AG09309 (cell line): ENCODE measurements at regions not wholly inside any gene's neighbourhood (a gene's known extent, or its start where the extent isn't known, plus 50 kb on each side); places are given as distances from the start of the nearest gene placed in this dataset.

Experiments used
- DNase-seq: peaks from one replicate; pipeline ENCODE4 v3.0.0-alpha.2; 2010; ENCODE audit warnings: low read depth
- H3K4me3 ChIP-seq: 2 replicates; pipeline ENCODE4 v1.5.1; 2011; ENCODE audit warnings: mild to moderate bottlenecking, low read depth, low read length, moderate library complexity; ENCODE audit not compliant: control insufficient read depth
- TF ChIP-seq, protein P1 (sequence below): IDR thresholded peaks from 2 replicates; pipeline ENCODE4 v1.5.1; 2011; ENCODE audit warnings: mild to moderate bottlenecking, low read depth, low read length, inconsistent platforms; ENCODE audit not compliant: insufficient read depth, control insufficient read depth; ENCODE audit errors: missing control alignments

- DNase-seq, result no peak
- TF ChIP-seq, protein P1, sequence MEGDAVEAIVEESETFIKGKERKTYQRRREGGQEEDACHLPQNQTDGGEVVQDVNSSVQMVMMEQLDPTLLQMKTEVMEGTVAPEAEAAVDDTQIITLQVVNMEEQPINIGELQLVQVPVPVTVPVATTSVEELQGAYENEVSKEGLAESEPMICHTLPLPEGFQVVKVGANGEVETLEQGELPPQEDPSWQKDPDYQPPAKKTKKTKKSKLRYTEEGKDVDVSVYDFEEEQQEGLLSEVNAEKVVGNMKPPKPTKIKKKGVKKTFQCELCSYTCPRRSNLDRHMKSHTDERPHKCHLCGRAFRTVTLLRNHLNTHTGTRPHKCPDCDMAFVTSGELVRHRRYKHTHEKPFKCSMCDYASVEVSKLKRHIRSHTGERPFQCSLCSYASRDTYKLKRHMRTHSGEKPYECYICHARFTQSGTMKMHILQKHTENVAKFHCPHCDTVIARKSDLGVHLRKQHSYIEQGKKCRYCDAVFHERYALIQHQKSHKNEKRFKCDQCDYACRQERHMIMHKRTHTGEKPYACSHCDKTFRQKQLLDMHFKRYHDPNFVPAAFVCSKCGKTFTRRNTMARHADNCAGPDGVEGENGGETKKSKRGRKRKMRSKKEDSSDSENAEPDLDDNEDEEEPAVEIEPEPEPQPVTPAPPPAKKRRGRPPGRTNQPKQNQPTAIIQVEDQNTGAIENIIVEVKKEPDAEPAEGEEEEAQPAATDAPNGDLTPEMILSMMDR, result no peak
- no peak overlapping the region for H3K4me3 ChIP-seq
Observed at GRCh38 chr12:22740656-22741355, 115.8 kb downstream of the ETNK1 start.

- TF ChIP-seq, protein P1, result no peak
- H3K4me3 ChIP-seq, result no peak overlapping the region
- DNase-seq, result no peak
Observed at GRCh38 chr12:22743700-22744099, 118.7 kb downstream of the ETNK1 start.

DNA sequence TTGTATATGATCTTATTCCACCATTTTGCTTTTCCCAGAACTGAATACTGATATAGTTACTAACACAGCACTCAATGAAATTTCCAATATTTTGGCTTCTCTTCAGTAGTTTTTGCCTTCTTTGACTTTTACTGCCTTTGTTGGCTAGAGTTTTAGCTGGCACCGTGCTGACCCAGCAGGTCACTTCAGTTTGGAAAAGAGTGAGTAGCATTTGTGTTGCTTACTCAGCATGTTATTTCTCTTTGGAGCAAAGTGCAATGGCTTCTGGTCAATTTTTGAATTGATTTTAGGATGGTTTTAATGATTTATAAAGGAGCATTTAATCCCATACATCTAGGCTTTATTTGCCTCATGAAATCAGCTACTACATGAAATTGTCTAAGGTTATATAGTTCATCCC lies 119.2 kb downstream of the ETNK1 start:
- TF ChIP-seq, protein P1, result no peak
- no peak for DNase-seq
- no peak overlapping the region for H3K4me3 ChIP-seq

DNA sequence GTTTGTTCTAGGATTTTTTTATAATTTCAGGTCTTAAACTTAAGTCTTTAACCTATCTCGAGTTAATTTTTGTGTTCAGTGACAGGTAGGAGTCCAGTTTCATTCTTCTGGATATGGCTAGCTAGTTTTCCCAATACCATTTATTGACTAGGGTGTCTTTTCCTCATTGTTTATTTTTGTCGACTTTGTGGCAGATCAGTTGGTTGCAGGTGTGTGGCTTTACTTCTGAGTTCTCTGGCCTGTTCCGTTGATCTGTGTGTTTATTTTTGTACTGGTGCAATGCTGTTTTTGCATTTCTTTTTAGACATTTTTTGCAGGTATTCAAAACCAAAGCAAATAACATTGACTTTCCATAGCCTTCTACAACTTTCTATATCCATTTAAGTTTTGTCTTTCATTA lies 121.7 kb downstream of the ETNK1 start:
- DNase-seq, result no peak
- TF ChIP-seq, protein P1, result no peak

GRCh38 chr12:22755629-22756028 lies 130.7 kb downstream of the ETNK1 start:
- no peak for DNase-seq
- TF ChIP-seq, protein P1, result no peak

More for the DNA sequence above, 121.7 kb downstream of the ETNK1 start:
- no peak overlapping the region for H3K4me3 ChIP-seq

GRCh38 chr12:22759769-22760674 lies 135.1 kb downstream of the ETNK1 start:
- TF ChIP-seq, protein P1, result no peak
- H3K4me3 ChIP-seq, result no peak overlapping the region
- DNase-seq, result no peak

More at GRCh38 chr12:22755629-22756028, 130.7 kb downstream of the ETNK1 start:
- H3K4me3 ChIP-seq, result no peak overlapping the region
